DND-41 (cell line): ENCODE measurements at regions not wholly inside any gene's neighbourhood (a gene's known extent, or its start where the extent isn't known, plus 50 kb on each side); places are given as distances from the start of the nearest gene placed in this dataset.

Source experiments
- CTCF ChIP-seq: IDR thresholded peaks from 2 replicates; pipeline ENCODE4 v1.5.1; 2012; ENCODE audit warnings: borderline replicate concordance, low read length, moderate library complexity, mild to moderate bottlenecking; ENCODE audit not compliant: poor library complexity, severe bottlenecking; ENCODE audit errors: extremely low read depth
- EZH2 ChIP-seq: IDR thresholded peaks from 3 replicates; pipeline ENCODE4 v1.6.1; 2012; ENCODE audit warnings: borderline replicate concordance, low read depth, mild to moderate bottlenecking, moderate library complexity, low read length, inconsistent platforms; ENCODE audit not compliant: severe bottlenecking

DNA sequence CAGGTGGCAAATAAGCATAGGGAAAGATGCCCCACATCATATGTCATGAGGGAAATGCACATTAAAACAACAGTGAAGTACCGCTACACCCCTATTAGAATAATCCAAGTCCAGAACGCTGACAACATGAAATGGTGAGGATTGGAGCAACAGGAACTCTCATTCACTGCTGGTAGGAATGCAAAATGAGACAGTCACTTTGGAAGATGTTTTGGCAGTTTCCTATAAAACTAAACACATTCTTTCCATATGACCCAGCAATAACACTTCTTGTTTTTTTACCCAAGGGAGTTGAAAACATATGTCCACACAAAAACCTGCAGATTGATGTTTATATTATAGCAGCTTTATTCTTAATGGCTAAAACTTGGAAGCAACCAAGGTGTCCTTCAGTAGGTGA, 116.4 kb upstream of the TOPAZ1 start:
- TF ChIP-seq CTCF: no peak
- TF ChIP-seq EZH2: no peak
